ENCODE measurements at regions not wholly inside any gene's neighbourhood (a gene's known extent, or its start where the extent isn't known, plus 50 kb on each side); places are given as distances from the start of the nearest gene placed in this dataset.
A peak's percentile ranks its signal among the peaks of the same experiment; 100 is the strongest.

DNA sequence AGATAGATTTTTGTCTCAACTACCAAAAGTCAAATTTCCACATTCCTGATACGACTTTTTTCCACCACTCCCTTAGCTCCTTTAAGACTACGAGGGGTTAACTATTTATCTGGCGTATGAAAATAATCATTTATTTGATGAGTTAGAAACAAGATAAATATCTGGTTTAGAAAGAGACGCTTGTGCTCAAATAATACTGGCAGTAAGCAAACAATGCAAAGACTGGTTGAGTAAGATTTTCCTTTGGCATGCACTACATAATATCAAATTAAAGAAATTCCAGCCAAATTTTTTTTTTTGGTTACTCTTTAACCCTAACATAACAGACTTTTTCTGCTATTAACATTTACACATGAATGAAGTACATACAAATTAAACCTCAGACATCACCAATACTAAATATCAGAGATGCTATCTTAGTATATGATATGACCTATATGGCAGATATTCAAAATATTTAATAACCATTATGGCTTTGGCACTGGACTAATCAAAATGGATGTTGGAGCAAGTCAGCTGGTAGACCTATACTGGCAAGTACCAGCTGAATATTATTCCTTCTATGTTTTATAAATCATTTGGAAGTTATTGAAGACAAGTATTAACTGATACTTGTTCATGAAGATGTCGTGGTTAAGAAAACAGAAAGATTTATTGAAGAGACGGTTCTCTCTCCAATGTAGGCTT, 345.3 kb downstream of the TFAP2B start:
- Histone ChIP-seq H3K36me3 (ENCODE audit: control insufficient read depth in 4 of 4, insufficient read depth in 4 of 4, low read length in 4 of 4) (no peaks in the 10 kb centered on the region), H3K4me3 (no peak overlapping the region), H3K27ac (ENCODE audit: low read depth in 1 of 2, low read length in 1 of 2) (no peak overlapping the region), H3K4me1 (ENCODE audit: control insufficient read depth in 5 of 5, insufficient read depth in 5 of 5, low read length in 5 of 5) (no peaks in the 10 kb centered on the region), H3K9ac (ENCODE audit: insufficient read depth in 1 of 2, low read length in 2 of 2) (no peak overlapping the region), H3K9me3 (ENCODE audit: control insufficient read depth in 4 of 4, insufficient read depth in 3 of 4, low read length in 3 of 4) (peaks cover 0 to 11% (median 0%) of the 10 kb centered on the region in 4 donors), H3K27me3 (ENCODE audit: control insufficient read depth in 3 of 3, insufficient read depth in 3 of 3, low read length in 2 of 3) (no peaks in the 10 kb centered on the region)
- 69 to 84% methylated on average over 6 of the region's 6 CpGs for WGBS, 2 donors
- DNase-seq (peak in 1 of 3 donors; percentile 0), ATAC-seq (ENCODE audit: insufficient read depth, low FRiP score) (no peak)
- TF ChIP-seq, protein P1, sequence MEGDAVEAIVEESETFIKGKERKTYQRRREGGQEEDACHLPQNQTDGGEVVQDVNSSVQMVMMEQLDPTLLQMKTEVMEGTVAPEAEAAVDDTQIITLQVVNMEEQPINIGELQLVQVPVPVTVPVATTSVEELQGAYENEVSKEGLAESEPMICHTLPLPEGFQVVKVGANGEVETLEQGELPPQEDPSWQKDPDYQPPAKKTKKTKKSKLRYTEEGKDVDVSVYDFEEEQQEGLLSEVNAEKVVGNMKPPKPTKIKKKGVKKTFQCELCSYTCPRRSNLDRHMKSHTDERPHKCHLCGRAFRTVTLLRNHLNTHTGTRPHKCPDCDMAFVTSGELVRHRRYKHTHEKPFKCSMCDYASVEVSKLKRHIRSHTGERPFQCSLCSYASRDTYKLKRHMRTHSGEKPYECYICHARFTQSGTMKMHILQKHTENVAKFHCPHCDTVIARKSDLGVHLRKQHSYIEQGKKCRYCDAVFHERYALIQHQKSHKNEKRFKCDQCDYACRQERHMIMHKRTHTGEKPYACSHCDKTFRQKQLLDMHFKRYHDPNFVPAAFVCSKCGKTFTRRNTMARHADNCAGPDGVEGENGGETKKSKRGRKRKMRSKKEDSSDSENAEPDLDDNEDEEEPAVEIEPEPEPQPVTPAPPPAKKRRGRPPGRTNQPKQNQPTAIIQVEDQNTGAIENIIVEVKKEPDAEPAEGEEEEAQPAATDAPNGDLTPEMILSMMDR (IDR thresholded peaks at IDR 0.05; ENCODE audit: control extremely low read depth, extremely low read depth) = no peak

DNA sequence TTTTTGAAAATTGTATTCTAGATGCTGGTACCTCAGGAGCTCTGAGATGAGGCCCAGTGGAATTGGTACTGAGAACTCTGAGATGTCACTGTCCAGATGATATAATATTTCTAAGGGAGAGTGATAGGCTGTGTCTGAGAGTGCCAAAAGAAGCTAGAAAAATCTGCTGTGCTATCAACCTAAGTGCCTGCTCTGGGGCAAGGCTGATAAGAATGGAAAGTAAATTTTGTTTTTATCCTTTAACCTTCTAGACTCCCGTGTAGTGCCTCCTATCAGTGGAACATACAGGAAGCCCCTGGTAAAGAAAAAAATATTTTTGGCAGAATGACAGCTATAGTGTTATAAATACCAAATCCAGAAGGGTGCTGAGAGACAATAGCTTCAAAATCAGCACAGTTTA, 348.2 kb downstream of the TFAP2B start:
- TF ChIP-seq, protein P1 (IDR thresholded peaks at IDR 0.05; ENCODE audit: control extremely low read depth, extremely low read depth) = no peak
- H3K4me3 ChIP-seq = no peak overlapping the region
- H3K27ac ChIP-seq (ENCODE audit: low read depth in 1 of 2, low read length in 1 of 2) = no peak overlapping the region
- no peaks in the 10 kb centered on the region for H3K27me3 ChIP-seq (ENCODE audit: control insufficient read depth in 3 of 3, insufficient read depth in 3 of 3, low read length in 2 of 3)
- WGBS, 2 donors = 14 to 18% methylated on average over 1 of the region's 1 CpG
- H3K4me1 ChIP-seq (ENCODE audit: control insufficient read depth in 5 of 5, insufficient read depth in 5 of 5, low read length in 5 of 5) = no peaks in the 10 kb centered on the region
- ATAC-seq (ENCODE audit: insufficient read depth, low FRiP score) = no peak
- no peak for DNase-seq
- H3K9ac ChIP-seq (ENCODE audit: insufficient read depth in 1 of 2, low read length in 2 of 2) = no peak overlapping the region
- H3K9me3 ChIP-seq (ENCODE audit: control insufficient read depth in 4 of 4, insufficient read depth in 3 of 4, low read length in 3 of 4) = peaks cover 0 to 11% (median 0%) of the 10 kb centered on the region in 4 donors
- no peaks in the 10 kb centered on the region for H3K36me3 ChIP-seq (ENCODE audit: control insufficient read depth in 4 of 4, insufficient read depth in 4 of 4, low read length in 4 of 4)

GRCh38 chr6:51167468-51167867, 348.8 kb downstream of the TFAP2B start:
- TF ChIP-seq, protein P1 (IDR thresholded peaks at IDR 0.05; ENCODE audit: control extremely low read depth, extremely low read depth) = no peak
- no peak overlapping the region for H3K9ac ChIP-seq (ENCODE audit: insufficient read depth in 1 of 2, low read length in 2 of 2)
- no peaks in the 10 kb centered on the region for H3K36me3 ChIP-seq (ENCODE audit: control insufficient read depth in 4 of 4, insufficient read depth in 4 of 4, low read length in 4 of 4)
- H3K4me1 ChIP-seq (ENCODE audit: control insufficient read depth in 5 of 5, insufficient read depth in 5 of 5, low read length in 5 of 5) = no peaks in the 10 kb centered on the region
- H3K27ac ChIP-seq (ENCODE audit: low read depth in 1 of 2, low read length in 1 of 2) = no peak overlapping the region
- H3K9me3 ChIP-seq (ENCODE audit: control insufficient read depth in 4 of 4, insufficient read depth in 3 of 4, low read length in 3 of 4) = peaks cover 0 to 11% (median 0%) of the 10 kb centered on the region in 4 donors
- no peaks in the 10 kb centered on the region for H3K27me3 ChIP-seq (ENCODE audit: control insufficient read depth in 3 of 3, insufficient read depth in 3 of 3, low read length in 2 of 3)
- DNase-seq = no peak
- H3K4me3 ChIP-seq = no peak overlapping the region
- 55 to 68% methylated on average over 1 of the region's 1 CpG for WGBS, 2 donors
- no peak for ATAC-seq (ENCODE audit: insufficient read depth, low FRiP score)

DNA sequence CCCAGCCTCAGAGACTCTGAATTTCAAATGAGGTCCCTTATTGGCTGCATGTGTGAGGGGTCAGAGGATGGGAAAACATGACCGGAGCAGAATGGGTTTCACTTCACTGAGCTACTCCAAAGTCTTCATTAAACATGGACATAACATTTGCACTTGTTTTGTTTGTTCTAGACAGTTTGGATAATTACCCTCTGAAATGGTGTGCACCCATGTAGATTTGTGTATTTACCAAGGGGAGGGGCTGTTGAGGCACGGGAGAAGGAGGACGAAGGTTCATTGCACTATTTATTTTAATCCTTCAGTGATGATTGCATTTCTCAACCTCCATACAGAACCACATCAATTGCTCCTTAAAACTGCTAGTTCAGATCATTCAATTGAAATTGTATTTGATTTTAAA, 364.2 kb downstream of the TFAP2B start:
- H3K27ac ChIP-seq (ENCODE audit: low read depth in 1 of 2, low read length in 1 of 2) = no peak overlapping the region
- WGBS, 2 donors = 59 to 77% methylated on average over 3 of the region's 3 CpGs
- H3K9ac ChIP-seq (ENCODE audit: insufficient read depth in 1 of 2, low read length in 2 of 2) = no peak overlapping the region
- peaks cover 0 to 2% (median under 1%) of the 10 kb centered on the region in 4 donors for H3K9me3 ChIP-seq (ENCODE audit: control insufficient read depth in 4 of 4, insufficient read depth in 3 of 4, low read length in 3 of 4)
- no peaks in the 10 kb centered on the region for H3K4me1 ChIP-seq (ENCODE audit: control insufficient read depth in 5 of 5, insufficient read depth in 5 of 5, low read length in 5 of 5)
- no peaks in the 10 kb centered on the region for H3K27me3 ChIP-seq (ENCODE audit: control insufficient read depth in 3 of 3, insufficient read depth in 3 of 3, low read length in 2 of 3)
- TF ChIP-seq, protein P1 (IDR thresholded peaks at IDR 0.05; ENCODE audit: control extremely low read depth, extremely low read depth) = no peak
- no peak for ATAC-seq (ENCODE audit: insufficient read depth, low FRiP score)
- DNase-seq = no peak
- no peaks in the 10 kb centered on the region for H3K36me3 ChIP-seq (ENCODE audit: control insufficient read depth in 4 of 4, insufficient read depth in 4 of 4, low read length in 4 of 4)
- no peak overlapping the region for H3K4me3 ChIP-seq
